Dedifferentiated amniotic fluid mesenchymal stem cell (primary cell): ENCODE measurements at regions not wholly inside any gene's neighbourhood (a gene's known extent, or its start where the extent isn't known, plus 50 kb on each side); places are given as distances from the start of the nearest gene placed in this dataset.

ENCODE experiments used
- DNase-seq: peaks from one replicate; pipeline ENCODE4 v3.0.0-alpha.2; 2016; ENCODE audit errors: extremely low spot score

DNA sequence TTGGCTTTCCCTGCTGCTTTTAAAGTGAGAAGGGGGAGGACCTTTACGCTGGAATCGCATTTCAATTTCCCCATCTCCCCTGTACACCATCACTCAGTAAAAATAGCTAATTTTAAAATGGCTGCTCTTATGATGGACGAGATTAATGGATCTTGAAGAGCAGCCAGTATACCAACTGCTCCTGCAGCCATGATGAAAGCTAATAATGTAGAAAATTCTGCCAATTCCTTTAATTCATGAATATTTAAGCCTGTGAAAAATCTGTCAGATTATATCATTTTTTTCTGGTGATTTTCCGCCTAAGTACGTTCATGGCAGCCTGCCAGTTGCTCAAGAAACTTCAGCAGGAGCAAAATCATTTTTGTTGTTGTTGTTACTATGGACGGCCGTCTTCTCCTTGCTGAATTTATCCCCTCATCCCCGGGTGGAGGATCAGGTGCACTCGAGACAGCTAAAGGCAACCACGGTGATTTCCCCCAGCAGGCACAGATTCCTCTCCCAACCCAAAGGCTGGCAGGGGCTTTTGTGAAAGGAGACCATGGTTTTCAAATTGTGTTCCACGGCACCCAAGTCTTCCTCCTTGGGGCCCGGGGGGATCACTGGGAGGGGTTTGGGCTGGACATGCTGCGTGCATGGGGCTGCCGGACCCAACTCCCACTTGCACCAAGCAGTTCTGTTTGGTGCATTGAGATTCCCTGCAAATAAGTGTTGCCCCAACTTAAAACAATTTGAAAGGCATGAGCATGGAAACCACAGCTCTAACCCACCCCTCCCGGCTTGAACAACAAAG, 289.6 kb downstream of the UACA start:
- no peak for DNase-seq

DNA sequence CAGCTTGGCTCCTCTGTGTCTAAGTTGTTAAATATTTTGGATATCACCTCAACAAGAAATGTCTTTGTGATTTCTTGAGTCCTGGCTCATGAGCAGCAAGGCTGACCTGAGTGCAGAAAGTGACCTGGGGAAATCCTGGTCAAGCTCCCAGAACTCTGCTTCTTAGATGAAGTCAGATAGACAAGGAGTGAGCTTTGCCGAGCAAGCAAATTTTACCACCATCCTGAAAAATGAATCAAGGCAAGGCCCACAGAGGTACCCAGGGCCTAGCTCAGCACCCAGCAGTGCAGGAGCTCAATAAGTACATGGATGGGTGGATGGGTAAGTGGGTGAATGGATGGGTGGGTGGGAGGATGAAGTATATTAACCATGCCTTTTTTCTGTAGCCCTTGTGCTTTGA, 291.8 kb downstream of the UACA start:
- DNase-seq = no peak

DNA sequence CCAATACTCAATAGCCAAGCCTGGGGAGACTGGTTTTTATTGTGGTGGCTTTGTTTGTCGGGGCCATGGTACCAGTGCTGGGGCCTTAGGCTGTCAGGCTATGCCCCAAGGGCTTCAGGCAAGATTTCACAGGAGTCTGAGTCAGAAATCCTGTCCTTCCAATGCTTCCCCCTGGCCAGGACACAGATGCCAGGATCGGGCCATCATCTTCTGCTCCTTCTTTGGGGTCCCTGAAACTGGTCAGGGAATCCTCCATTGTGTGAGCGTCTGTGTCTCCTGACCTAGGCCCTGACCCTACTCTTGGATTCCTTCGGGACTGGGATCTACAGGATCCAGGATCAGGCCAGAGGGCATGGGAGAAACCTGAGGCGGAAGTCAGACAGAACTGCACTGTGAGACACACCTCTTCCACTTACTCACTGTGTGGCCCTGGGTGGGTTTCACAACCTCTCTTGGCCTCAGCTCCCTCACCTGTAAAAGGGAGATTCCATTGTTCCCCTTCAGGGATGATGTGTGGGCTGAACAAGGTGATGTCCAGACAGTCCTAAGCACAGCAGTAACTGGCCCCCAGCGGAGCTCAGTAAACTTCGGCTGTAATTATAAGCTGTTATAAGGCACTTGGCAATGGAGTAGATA, 292.7 kb downstream of the UACA start:
- DNase-seq = no peak

DNA sequence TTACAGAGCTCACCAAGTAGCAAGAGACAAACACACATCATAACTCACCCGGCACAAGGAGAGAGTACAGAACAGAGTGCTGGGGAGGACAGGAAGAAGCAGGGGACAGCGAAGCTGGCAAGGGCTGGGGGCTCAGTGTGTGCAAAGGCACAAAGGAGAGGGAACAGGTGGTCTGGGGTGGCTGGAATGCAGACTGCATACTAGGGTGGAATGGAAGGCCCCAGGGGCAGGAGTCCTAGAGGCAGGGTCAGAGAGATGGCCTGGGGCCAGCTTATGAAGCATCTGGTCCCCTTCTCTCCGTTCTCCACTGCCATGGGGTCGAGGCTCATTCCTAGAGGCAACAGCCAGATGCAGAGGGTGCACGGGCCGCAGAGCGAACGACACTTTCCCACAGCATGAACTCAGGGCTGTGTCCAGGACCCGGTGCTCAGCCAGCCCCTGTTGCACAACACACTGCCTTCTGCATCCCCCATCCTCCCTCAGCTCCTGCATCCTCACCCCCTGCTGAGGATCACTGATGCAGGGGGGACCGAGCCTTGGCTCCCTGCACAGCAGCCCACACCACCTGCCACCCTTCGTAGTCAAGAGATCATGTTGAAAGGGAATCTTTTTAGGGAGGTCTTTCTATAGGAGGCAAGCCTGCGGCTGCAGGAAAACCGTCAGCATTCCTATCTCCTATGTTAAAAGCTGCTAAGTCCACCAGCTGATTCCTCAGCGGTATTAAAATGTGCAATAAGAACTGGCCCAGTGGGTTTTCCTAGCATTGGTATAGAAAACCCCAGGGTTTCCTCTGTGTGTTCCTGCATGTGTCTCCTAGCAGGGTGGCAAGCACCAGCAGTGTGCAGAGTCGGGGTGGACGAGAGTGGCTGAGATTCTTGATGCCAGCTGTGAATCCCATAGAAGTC, 293.5 kb downstream of the UACA start:
- DNase-seq = no peak

DNA sequence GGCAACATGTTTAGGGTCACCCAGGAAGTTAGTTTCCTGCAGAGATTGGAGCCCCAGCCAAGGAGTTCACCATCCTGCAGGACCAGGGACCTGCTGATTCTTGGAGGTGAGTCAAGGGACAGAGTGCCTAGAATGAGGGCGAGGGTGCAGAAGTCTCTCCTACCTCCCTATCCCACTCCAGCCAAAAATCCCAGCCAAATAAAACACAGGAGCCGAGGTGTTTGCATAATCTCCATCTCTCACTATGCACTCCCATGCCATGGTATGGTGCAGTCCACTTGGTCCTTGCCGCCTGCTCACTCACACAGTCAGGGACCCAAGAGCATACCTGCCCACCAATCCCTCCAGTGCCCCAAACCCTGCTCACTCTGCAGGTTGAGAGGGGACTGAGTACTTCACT, 294.2 kb downstream of the UACA start:
- no peak for DNase-seq

DNA sequence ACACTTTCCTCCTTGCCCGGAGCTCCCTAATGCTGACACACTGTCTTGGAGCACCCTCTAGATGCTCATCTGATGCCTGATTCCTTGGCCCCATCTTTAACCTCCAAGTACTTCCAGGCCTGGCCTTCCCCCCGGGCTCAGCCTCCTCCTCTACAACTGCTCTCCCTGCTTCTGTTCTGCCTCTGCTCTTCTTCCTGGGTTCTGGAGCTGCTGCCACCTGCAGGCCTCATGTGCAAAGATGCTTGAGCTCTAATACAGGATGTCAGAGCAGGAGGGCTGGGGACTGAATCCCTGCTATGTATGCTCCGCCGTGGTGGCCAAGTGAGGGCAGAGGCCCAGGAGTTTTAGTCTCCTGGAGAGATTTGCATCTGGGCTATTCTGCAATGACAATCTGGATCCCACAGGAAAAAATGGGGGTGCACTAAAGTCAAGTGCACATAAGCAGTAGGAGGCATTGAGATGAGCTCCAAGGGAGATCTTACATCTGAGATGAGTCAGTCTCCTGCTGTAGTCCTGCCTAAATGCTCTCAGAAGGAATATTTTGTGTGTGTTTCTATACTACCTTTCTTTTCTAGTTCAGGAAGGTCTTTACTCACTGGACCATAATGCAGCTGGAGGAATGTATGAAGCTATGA, 296.3 kb downstream of the UACA start:
- peak; percentile 45 for DNase-seq

DNA sequence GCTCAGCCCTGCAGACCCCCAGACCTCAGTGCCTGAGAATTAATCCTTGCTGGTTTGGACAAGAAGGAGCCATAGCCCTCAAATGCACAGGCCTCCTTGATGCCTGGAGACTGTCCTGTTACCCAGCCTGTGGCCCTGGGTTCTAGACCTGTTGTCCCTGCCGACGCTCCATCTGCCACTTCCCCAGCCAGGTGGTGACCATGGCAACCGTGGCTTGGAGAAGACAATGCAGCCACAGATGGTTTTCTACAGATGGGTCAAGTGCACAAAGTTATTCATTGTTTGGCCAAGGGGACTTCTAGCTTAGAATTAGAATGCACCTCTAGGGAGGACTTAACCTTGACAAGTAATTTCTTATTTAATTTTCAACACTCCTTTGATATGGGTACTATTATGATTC, 297.1 kb downstream of the UACA start:
- no peak for DNase-seq

DNA sequence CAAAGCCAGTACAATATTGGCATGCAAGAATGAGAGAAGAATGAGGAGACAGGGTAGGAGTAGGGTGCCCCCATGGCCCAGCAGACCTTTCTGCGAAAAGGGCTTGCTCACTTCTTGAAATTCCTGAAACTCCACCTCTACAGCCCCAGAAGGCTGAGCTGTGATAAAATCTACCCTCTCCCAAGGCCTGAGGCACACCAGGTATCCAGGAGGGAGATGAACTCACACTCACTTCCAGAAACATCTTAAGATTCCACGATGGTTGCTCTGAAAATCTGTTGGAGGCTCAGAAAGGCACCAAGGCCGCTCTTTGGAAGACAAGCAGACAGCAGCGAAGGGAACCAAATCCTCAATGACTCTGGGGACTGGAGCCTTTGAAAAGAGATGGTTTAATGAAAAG, 297.5 kb downstream of the UACA start:
- no peak for DNase-seq

DNA sequence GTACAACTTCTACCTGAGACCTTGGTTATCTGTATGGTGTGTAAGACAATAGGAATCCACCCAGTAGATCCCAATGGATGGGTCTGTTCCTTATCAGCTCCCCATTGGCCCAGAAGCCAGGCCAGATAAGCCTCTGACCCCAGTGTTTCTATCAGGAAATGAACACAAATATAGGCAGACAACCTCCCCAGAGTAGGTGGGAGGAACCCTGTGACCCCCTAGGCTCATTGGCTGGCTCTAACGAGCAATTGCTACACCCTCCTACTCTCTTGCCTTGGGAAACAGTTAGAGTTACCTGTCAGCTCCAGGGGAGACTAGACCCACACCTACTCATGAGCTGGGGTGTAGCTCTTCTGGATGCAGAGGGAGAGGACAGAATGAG, 299.9 kb downstream of the UACA start:
- DNase-seq = no peak

DNA sequence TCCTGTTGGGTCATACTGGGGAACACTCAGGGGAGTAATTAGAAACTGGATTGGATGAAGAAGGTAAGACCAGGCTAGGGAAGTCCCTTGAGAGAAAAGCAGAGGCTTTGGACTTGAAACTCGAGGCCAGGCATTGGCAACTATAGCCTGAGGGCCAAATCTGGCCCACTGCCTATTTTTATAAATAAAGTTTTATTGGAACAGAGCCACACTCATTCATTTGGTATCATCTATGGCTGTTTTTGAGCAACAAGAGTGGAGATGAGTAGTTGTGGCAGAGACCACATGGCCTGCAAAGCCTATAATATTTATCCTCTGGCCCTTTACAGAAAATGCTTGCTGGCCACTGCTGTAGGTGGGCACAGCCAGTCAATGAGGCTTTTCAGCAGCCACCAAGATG, 301.4 kb downstream of the UACA start:
- no peak for DNase-seq

DNA sequence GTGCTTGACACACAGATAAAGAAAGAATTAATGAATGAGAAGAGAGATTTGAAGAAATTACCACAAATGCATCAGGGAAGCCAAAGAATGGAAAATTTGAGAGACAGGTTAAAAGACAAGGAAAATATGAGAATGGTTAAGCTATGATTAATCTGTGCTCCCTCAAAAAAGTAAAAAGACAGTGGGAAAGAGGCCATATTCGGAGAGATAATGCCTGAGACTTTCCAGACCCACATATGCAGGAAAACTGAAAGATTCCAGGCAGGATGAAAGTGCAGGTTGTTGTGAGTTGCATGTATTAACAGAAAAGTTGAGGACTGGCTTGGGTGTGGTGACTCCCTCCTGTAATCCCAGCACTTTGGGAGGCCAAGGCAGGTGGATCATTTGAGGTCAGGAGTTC, 302.3 kb downstream of the UACA start:
- no peak for DNase-seq

DNA sequence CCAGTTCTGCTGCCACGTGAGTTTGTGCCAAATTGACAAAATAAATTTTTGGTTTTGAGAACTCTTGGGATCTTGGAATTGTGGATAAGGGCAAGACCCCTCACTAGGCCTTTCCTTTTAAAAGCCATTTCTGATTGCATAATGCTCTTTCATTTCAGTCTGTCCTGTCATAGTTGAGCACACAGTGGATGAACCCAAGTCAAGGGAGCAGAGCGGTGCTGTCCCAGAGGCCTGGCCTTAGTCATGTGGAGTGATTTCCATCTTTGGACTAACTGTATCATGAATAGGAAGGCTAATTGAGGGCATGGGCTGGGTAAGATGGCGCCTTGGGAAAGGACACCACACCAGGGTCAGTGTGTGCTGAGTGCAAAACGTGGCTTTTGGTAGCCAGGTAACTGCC, 304.0 kb downstream of the UACA start:
- DNase-seq = no peak

DNA sequence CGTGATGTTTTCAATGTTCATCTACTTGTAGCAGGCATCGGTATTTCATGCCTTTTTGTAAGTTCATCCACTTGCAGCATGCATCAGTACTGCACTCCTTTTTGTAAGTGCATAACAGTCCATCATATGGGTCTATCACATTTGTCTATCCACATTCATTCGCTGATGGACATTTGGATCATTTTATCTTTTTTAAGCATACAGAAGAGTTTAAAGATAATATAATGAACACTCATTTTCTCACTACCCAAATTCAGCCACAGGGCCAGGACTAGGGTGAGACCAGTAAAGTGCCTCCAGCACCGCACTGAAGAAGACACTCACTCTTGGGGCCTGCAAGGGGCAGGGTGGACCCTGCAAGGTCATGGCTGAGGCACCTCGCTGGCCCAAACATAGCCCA, 309.6 kb downstream of the UACA start:
- no peak for DNase-seq

DNA sequence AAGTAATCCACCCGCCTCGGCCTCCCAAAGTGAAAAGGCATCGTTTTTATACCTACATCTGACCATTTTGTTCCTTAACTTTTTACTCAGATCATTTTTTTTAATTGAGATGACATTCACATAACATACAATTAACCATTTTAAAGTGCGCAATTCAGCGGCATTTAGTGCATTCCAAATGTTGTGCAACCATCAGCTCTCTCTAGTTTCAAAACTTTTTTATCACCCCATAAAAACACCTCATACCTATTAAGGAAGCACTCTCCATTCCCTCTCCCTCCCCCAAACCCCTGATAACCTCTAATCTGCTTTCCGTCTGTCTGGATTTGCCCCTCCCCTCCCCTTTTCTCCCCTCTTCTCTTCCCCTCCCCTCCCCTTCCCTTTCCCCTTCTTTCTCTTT, 310.1 kb downstream of the UACA start:
- DNase-seq = no peak

DNA sequence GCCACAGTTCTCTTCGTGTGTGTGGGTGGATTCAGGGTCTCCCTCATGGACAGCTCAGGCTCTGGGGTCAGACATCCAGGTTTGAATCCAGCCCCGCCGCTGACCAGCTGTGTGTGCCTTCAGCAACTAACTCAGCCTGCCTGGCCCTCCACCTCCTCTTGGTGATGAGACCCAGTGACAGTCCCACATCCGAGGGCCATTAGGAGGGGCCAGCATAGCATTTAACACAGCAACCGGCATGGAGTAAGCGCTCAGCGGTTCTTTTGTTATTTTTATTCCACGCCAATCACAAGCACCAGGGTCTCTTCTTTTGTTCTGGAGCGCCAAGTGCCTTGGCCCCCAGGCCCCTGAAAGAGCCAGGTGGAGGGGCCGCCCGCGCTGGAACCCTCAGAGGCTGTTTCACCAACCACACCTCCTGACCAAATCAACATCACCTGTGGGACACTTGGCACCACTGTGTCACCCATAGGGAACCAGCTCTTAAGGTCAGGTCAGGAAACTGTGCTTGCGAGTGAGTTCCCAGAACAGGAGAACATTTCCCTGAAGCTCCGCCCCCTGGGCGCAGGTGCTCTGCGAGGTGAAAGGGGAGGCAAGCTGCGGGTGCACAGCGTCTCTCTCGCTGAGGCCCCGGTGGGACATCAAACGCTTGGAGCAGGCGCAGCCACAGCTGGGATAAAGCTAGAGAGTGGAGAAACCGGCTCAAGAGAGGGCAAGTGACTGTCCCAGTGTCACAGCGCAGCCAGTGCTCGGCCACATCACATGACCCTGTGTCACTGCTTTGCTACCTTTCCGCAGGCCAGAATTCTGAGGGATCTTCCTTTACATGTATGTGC, 311.3 kb downstream of the UACA start:
- DNase-seq = no peak

DNA sequence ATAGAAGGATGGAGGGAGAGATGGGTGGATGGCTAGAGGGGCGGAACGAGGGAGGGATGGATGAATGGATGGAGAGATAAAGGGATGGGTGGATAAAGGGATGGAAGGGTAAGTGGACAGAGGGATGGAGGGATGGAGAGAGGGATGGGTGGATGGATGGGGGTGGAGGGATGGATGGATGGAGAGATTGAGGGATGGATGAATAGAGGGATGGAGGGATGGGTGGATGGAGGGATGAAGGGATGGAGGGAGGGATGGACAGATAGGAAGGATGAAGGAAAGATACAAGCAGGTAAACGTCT, 313.3 kb downstream of the UACA start:
- no peak for DNase-seq

DNA sequence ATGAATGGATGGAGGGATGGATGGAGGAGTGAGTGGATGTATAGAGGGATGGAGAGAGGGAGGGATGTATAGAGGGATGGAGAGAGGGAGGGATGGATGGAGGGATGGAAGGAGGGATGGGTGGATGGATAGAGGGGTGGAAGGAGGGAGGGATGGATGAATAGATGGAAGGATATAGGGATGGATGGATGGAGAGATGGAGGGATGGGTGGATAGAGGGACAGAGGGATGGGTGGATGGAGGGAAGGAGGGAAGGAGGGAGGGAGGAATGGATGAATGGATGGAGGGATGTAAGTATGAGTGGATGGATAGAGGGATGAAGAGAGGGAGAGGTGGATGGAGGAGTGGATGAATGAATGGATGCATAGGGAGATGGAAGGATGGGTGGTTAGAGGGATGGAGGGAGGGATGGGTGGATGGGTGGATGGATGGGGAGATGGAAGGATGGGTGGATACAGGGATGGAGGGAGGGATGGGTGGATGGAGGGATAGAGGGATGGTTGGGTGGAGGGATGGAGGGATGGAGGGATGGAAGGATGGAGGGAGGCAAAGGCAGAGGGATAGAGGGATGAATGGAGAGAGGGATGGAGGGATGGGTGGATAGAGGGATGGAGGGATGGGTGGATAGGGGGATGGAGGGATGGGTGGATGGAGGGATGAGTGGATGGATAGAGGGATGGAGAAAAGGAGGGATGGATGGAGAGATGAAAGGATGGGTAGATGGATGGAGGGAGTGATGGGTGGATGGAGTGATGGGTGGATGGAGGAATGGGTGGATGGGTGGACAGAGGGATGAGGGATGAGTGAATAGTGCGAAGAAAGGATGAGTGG, 313.8 kb downstream of the UACA start:
- no peak for DNase-seq

DNA sequence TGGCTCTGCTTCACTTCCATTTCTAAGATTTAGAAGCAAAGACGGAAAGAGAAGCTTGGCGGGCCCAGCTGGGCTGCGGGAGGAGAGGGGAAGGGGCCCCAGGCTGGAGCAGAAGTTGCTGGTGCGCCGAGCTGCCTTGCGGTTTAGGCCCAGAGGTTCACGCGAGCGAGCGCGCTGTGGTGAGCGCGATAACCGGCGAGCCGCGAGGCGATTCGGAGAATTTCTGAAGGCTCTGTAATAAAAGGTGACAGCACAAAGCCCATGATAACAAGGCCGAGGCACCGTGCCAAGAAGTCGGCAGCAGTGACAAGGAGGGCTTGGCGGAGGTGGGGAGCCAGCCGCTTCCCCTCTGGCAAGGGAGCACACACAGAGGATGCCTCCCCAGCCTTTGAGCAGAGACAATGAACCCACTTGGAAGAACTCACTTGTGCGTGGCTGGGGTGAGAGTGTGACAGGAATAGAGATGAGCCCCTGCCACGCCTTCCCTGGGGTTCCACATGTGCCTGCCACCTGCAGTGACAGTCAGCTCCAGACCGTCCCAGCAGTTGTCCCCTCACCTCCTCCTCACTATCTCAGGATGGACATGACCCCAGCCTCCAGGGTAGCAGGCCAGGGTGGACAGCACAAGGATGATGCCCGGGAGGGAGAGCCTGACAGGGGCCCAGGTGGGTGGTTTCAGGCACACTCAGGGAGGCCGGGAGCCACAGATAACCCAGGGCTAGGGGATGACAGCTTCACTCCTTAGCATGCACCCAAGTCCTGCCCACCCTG, 315.2 kb downstream of the UACA start:
- DNase-seq = no peak

DNA sequence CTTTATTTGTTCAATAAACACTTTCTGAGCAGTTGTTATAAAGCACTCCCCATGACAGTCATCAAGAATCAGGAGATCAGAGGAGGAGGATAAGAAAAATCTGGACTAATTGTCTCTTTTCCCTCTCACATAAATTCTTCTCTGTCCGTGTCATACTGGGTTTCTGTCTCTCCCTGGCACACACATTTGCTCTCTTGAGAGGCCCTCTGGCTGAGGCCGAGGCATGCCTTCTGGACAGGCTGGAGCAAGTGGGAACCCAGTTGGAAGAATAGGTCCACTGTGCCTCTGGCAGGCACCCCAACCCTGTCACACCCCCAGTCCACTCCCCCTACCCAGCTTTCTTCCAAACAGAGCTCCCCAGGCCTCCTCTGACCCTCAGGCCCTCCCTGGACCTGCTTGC, 315.8 kb downstream of the UACA start:
- DNase-seq = no peak

DNA sequence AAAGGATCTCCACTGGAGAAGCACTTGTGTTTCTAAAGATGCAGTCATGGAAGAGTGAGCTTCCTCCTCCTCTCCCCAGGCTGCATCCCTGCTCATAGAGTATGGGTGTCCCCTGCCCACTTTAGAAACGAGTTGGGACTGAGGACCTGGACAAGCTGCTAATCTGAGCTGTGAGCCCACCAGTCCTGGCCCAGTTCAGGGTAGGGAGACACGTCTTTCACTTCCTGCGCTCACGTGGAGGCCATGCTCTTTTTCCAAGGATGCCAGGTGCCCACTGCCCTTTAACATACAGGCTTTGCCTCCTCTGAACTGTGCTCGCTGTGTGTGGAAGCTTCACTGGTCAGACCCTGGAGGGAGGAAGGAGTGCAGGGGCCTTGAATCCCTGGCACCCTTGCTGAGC, 316.3 kb downstream of the UACA start:
- no peak for DNase-seq
